HEK293T (cell line): ENCODE measurements at regions not wholly inside any gene's neighbourhood (a gene's known extent, or its start where the extent isn't known, plus 50 kb on each side); places are given as distances from the start of the nearest gene placed in this dataset.

Experiments used
- ARNT ChIP-seq: fragments of 450-650 bp; IDR thresholded peaks from 2 replicates; pipeline ENCODE4 v1.6.1; 2017; ENCODE audit warnings: mild to moderate bottlenecking
- BHLHE40 ChIP-seq: fragments of 450-650 bp; IDR thresholded peaks from 2 replicates; pipeline ENCODE4 v1.6.1; 2016; ENCODE audit warnings: mild to moderate bottlenecking, moderate library complexity, borderline replicate concordance
- CTBP1 ChIP-seq: fragments of 450-650 bp; IDR thresholded peaks from 2 replicates; pipeline ENCODE4 v1.6.1; 2016; ENCODE audit warnings: borderline replicate concordance
- FOXM1 ChIP-seq: fragments of 450-650 bp; IDR thresholded peaks from 2 replicates; pipeline ENCODE4 v1.6.1; 2017; ENCODE audit warnings: mild to moderate bottlenecking, borderline replicate concordance
- HDGF ChIP-seq: fragments of 450-650 bp; IDR thresholded peaks from 2 replicates; pipeline ENCODE4 v1.6.1; 2017; ENCODE audit warnings: antibody characterized with exemption, borderline replicate concordance
- SUZ12 ChIP-seq: fragments of 450-650 bp; IDR thresholded peaks from 2 replicates; pipeline ENCODE4 v1.6.1; 2016; ENCODE audit warnings: mild to moderate bottlenecking
- TF ChIP-seq, protein P1 (sequence below): fragments of 450-650 bp; IDR thresholded peaks from 2 replicates; pipeline ENCODE4 v1.6.1; 2016

DNA sequence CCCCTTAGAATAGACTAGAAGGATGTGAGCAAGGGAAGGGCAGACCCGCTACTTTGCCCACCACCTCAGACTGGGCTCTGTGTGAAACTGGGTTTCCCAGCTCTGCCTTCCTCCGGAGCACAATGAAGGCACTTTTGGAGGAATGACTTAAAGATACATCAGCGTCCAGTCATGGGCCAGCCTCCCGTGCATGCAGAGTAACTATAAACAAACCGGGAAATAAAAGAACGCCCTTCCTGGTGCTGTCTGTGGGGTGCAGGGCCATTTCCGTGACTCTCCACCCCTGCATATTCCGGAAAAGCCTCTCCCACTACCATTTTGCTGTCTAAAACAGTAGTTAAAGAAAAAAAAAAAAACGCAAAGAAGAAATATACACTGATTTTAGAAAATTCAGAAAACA lies 165.9 kb upstream of the IRX4 start:
- no peak for TF ChIP-seq FOXM1
- TF ChIP-seq HDGF = no peak
- no peak for TF ChIP-seq CTBP1
- no peak for TF ChIP-seq BHLHE40
- no peak for TF ChIP-seq ARNT
- no peak for TF ChIP-seq SUZ12
- TF ChIP-seq, protein P1, sequence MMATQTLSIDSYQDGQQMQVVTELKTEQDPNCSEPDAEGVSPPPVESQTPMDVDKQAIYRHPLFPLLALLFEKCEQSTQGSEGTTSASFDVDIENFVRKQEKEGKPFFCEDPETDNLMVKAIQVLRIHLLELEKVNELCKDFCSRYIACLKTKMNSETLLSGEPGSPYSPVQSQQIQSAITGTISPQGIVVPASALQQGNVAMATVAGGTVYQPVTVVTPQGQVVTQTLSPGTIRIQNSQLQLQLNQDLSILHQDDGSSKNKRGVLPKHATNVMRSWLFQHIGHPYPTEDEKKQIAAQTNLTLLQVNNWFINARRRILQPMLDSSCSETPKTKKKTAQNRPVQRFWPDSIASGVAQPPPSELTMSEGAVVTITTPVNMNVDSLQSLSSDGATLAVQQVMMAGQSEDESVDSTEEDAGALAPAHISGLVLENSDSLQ = no peak
